ENCODE measurements at regions not wholly inside any gene's neighbourhood (a gene's known extent, or its start where the extent isn't known, plus 50 kb on each side); places are given as distances from the start of the nearest gene placed in this dataset.
A peak's percentile ranks its signal among the peaks of the same experiment; 100 is the strongest.
"Not testable (repeated sequence)": the region's sequence is repeated elsewhere in the genome, so short reads cannot be mapped to it uniquely, and the experiment has no call there.

DNA sequence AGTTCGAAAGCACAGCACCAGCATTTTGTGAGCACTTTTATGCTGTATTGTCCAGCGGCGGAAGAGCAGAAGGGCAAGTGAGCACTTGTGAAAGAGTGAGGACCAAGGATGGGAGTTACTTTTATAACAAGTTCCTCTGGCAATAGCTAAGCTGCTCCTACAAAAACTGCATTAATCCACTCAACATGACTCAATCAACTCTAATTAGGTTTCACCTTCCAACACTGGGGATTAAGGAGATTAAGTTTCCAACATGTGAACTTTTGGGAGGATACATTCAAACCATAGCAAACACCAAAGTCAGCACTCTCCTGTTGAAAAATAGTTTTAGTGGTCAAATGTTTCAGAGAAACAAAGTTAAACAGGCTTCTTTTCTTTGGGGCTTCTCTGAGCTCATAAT lies 844.5 kb downstream of the REEP3 start:
- no peak for DNase-seq (ENCODE audit: low read depth in 3 of 3, low spot score in 2 of 3)

DNA sequence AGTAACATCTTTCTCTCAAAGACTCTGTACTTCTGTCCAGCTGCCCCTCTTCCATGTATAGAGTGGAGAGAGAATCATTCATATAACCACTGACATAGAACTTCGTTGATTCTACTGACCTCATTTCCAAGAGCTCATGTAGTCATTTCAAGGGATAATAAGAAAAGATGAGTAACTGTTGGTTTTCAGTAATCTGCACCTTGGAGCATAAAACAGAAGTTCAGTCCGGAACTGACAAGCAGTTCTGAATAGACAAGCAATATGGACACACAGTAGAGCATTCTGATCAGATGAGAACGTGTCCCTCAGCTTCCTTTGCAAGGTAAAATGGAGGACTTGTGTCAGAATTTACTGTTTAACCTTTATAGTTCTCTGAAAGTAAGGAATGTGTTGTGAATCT lies 847.1 kb downstream of the REEP3 start:
- DNase-seq (ENCODE audit: low read depth in 3 of 3, low spot score in 2 of 3) = no peak

DNA sequence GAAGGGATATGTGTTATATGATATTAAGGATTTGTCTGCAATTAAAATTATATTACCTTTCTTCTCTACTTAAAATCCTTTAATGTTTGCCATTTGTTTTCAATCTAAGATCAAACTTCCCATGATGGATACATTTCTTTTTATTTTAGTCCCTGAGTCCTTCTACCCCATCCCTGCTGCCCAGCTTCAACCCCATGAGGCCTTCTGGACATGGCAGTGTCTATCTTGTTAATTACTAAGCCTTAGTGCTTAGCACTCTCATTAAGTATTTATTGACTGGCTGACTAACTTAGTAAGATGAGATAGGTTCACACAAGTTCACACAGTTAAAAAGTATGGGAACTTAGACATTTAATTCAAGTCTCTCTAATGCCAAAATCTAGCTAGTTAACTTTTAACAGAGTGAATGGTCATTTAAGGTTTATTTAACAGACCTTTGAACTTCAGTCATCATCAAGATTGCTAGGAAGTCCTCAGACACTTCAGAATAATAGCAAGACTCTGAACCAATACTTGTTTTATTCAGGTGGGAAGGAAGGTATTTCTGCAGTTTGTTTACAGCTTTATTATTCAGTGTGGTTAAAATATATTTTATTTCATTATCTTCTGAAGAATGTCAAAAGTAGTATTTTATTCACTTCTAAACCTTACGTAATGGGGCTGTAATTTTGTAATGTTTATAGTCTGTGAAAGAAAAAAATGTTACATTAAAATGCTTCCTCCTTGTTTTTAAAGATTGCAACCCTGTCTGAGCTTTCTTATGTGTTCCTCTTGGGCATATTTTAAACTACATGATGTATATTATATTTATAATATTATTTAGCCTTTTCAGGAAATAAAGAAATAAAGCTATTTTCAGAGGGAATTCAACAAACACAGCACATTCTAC lies 848.9 kb downstream of the REEP3 start:
- peak in 1 of 3 donors; percentile 8 for DNase-seq (ENCODE audit: low read depth in 3 of 3, low spot score in 2 of 3)

DNA sequence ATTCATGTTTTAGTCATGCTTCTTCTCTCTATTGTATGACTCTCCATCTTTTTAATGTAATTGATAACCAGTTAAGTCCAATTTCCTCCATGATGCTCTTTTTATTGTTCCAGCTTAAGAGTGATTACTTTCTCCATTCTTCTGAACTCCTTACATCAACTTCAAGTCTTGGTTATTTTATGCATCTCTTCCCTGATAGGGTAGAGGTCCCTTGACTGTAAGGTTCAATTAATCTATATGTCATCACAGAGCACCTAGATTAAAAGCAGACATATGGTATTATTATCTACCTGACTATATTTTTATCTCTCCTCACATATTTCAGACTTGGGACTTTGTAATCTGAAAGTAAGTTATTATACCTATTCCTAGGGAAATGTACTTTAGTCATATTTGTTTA lies 853.1 kb downstream of the REEP3 start:
- no peak for DNase-seq (ENCODE audit: low read depth in 3 of 3, low spot score in 2 of 3)

DNA sequence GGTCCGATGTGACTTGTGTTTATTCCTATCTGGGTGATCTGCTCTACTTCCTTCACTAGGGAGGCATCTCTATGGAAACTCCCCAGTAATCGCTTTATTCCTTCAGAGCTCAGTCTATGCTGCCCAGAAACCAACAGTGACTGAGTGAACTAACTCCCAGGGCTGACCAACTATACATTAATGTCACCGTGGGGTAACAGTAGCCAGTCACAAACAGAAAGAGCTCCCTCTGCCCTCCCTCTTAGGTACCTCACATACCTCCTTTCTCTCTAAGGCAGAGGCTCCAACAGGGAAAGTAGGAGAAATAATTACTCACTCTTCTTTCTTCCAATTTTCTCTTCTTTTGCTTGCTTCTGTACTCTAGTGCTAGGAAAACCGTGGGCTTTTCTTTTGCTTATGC lies 855.0 kb downstream of the REEP3 start:
- no peak for DNase-seq (ENCODE audit: low read depth in 3 of 3, low spot score in 2 of 3)

DNA sequence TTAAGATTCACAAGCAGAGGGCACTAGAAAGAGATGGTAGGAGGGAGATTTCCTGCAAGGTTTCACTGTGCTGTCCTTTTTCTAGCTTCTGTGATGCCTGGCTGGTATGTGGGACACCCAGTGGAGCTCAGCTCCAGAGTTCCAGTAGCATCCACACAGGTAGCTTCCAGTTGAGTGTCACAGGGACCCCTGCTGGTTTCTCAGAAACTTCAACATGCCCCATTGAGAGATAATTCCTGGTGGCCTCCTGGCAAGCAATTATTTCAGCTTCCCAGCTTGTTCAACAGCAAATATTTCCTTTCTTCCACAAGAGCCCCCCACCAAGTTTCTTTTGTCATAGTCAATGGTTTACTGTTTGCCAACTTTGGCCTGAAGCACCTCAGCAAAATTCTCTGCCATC lies 858.7 kb downstream of the REEP3 start:
- DNase-seq (ENCODE audit: low read depth in 3 of 3, low spot score in 2 of 3) = no peak

DNA sequence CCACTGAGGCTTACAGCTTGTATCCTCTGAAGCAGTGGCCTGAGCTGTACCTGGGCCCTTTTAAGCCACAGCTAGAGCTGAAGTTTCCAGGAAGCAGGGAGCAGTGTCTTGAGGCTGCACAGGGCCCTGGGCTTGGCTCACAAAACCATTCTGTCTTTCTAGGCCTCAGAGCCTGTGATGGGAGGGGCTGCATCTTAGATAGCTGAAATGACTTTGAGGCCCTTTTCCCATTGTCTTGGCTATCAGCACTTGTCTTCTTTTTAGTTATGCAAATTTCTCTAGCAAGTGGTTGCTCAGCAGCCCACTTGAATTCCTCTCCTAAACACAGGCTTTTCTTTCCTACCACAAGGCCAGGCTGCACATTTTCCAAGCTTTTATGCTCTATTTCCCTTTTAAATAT lies 864.2 kb downstream of the REEP3 start:
- DNase-seq (ENCODE audit: low read depth in 3 of 3, low spot score in 2 of 3) = no peak

DNA sequence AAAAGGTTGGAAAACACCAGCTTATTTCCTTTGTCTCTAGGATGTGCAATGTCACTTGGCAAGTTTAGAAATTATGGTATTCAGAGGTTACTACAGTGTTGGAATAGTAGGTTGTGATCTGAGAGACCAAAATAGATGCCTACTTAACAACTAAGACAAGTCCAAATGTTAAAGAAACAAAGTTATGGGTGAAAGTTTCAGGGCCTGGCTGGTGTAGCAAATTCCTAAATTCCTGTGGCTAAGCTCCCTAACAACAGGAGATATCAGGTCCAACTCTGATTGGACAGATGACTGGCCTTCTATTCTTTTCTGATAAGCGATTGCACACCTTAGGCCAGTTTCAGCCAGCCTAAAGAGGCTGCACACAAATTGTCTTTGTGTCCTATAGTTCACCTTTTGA lies 873.5 kb downstream of the REEP3 start:
- DNase-seq (ENCODE audit: low read depth in 3 of 3, low spot score in 2 of 3) = no peak

DNA sequence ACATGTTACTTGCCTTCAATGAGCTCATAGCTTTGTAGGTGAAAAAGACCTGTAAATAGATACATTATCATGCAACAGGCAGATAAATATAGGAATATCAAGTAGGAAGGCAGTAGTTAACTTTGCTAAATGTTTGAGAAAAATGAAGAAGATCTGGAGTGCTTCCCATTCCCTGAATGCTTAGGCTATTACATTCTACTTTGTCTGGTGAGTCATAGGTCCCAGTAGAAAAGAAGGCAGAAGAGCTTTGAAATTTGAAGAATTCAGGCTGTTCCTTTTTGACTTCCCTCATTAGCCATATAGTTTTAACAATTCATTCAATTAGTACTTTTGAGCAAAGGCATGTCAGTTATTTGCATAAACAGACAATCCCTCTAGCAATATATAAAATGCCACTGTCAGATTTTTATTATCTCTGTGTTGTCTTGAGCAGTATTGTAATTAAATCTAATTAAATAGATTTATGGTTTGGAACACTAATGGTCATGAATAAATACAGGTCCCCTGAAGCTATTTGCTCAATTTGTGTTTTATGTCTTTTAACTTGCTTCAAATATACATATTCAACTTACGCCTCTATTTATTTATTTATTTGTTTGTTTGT lies 875.0 kb downstream of the REEP3 start:
- peak in 1 of 3 donors; percentile 3 for DNase-seq (ENCODE audit: low read depth in 3 of 3, low spot score in 2 of 3)

DNA sequence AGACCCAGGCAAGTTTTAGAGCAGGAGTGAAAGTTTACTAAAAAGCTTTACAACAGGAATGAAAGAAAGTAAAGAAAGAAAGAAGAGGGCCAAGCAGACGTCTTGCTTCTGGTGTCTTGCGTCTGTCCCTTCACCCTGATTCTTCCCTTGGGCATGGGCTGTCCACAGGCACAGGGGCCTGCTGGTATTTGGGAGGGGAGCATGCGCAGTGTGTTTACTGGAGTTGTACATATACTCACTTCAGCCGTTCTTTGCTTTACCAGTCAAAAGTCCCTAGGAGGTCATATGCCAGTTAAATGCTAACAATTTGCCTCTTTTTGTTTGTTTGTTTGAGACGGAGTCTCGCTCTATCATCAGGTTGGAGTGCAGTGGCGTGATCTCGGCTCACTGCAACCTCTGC lies 875.9 kb downstream of the REEP3 start:
- no peak for DNase-seq (ENCODE audit: low read depth in 3 of 3, low spot score in 2 of 3)

DNA sequence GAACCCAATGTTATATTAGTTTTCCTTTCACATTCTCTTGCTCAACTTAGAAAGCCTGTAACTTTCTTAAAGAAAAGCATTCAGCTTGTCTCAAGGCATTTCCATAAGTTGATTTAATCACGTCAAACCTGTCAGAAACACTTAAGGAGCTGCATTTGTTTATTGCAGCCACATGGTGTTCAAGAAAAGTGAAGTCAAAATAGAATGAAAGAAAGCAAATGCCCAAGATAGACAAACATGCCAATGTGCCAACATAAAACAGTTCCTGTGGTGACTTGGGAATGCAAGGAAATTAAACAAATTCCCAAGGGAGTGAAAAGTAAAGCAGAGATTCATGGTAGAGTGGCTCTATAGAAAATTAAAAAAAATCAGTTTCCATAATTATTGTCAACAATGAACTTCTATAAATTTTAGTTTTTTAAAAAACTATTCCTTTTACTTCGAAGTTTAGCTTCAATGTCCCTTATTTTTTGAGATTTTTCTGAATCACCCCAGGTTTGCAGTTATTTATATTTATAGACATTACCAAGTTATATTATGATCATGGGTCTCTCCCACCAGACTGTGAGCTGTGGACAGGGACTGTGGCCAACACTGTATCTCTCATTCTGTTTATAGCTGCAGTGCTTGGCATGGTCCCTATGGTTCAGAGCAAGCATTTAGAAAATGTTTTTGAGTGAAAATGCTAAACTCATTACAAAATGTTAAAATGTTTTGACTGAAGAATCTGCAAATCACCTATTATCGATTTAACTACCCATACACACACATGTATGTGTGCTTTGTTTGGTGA lies 887.4 kb downstream of the REEP3 start:
- no peak for DNase-seq (ENCODE audit: low read depth in 3 of 3, low spot score in 2 of 3)

DNA sequence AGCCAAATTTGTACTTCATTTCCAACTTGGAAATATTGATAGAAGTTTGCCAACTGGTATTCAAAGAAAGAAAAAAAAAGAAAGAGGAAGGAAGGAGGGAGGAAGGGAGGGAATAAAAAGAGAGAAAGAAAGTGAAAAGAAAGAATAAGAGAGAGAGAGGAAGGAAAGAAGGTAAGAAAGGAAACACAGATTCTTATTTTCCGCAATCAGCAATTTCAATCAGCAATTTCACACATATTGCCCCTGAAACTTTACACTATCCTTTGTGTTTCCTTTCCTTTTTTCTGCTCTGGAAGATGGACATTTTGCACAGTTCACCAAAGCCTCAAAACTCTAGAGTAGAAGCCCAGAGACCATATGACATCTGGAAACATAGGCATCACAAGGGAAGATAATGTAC lies 888.1 kb downstream of the REEP3 start:
- no peak for DNase-seq (ENCODE audit: low read depth in 3 of 3, low spot score in 2 of 3)

DNA sequence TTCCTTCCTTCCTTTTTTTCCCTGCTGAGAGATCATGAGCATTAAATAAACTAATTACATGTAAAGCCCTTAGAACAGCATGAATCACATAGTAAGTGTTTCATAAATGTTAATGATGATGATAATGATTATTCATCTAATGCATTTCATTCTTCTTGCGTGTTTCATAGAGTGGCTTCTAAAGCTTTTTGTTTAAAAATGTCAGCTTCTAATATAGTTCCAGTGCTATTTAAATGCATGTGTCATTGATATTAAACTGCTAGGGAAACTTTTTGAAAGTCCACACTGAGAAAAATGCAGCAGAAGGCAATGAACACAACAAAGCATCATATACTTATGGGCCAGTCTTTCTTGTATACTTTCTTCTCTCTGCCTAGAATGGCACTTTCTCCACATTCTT lies 894.8 kb downstream of the REEP3 start:
- DNase-seq (ENCODE audit: low read depth in 3 of 3, low spot score in 2 of 3) = no peak

DNA sequence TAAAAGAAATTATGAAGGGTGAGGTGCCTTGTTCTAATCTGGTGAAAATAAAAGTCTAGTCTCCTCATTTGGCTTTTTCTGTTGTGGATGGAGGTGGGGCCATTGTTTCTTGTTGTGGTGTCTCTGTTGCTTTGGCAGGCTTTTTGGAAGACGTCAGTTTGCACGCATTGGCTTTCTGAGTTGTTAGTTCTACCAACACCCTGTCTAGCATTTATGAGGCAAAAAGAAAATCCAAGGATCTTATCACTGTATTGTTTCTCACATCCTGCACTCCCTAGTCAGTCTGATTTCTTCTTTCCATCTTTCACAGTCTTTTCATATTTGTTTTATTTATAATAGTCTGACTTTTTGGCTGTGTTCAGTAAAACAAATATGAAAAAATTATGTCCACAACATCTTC lies 898.3 kb downstream of the REEP3 start:
- no peak for DNase-seq (ENCODE audit: low read depth in 3 of 3, low spot score in 2 of 3)

DNA sequence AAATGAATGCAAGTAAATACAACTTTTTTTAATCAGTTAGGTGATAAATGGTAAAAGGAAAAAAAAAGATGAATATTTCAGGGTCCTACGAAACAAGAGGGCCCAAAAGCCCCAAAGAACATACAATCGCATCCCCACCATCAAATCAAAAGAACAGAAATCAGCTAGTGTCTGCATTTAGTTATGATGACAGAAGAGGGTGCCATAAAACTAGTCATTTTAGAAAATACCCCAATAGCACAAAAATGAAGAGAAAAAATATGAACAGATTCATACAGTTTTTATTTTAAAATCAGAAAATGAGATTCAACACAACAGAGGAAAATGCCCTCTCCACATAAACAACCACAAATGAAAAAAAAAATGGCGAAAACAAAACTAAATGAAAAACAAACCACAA lies 905.5 kb downstream of the REEP3 start:
- DNase-seq (ENCODE audit: low read depth in 3 of 3, low spot score in 2 of 3) = no peak

DNA sequence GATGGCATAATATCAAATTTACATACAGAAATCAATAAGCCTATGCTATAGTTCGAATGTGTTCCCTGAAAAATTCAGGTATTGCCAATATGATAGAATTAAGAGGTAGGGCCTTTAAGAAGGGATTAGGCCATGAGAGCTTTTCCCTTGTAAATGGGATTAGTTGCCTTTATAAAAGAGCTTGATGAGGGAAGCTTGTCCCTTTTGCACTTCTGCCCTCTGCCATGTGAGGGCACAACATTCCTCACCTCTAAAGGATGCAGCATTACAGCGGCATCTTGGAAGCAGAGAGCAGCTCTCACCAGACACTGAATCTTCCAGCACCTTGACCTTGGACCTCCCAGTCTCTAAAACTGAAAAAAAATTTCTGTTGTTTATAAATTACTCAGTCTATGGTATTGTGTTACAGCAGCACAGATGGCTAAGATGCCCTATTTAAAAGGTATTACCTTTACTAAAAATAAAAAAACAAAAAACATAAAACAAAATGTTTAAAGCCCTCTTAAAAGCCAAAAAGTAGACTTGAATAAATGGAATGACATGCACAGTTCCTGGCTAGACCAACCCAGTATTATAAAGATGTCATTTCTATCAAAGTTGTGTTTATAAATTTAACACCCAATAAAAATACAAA lies 909.6 kb downstream of the REEP3 start:
- peak in 1 of 3 donors; percentile 3 for DNase-seq (ENCODE audit: low read depth in 3 of 3, low spot score in 2 of 3)

DNA sequence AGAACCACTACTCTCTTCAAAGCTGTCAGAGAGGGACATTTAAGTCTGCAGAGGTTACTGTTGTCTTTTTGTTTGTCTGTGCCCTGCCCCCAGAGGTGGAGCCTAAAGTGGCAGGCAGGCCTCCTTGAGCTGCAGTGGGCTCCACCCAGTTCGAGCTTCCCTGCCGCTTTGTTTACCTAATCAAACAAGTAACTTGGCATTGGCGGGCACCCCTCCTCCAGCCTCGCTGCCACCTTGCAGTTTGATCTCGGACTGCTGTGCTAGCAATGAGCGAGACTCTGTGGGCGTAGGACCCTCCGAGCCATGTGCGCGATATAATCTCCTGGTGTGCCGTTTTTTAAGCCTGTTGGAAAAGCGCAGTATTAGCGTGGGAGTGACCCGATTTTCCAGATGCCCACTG lies 920.7 kb downstream of the REEP3 start:
- not testable (repeated sequence) for DNase-seq (ENCODE audit: low read depth in 3 of 3, low spot score in 2 of 3)

DNA sequence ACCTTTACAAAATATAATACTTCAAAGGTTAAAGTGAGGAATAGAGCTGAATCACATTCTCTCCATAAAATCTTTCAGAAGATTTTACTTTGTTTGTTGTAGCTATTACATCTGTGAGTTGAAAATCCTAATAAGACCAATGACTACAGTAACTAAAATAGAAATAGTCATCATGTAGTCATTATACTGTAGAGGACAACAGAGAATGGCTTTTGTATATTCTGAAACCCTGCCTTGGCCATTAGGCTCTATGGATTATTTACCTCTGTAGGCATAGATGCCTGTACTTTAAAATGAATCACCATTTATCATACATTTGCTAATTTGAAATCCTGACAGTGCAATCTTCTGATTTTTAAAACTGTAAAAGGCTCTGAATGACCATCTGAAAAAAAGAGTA lies 923.0 kb downstream of the REEP3 start:
- no peak for DNase-seq (ENCODE audit: low read depth in 3 of 3, low spot score in 2 of 3)

DNA sequence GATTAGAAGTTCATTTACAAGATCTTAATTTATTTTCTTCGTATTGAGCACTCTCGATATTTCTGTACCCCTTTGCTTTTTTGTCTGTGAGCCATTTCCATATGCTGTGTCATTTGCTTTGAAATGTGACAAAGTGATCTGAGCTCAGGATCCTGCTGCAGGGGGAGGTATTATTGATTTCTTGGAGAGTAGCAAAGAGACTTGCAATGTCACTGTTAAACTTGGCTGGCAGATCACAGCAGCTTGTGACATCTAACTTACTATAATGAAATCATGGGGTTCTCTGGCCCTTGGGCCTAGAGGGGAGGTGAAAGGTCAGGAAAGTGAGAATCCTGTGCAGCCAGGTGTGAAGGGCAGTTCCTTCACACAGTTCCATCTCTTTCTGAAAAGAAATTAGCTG lies 923.4 kb downstream of the REEP3 start:
- DNase-seq (ENCODE audit: low read depth in 3 of 3, low spot score in 2 of 3) = no peak

DNA sequence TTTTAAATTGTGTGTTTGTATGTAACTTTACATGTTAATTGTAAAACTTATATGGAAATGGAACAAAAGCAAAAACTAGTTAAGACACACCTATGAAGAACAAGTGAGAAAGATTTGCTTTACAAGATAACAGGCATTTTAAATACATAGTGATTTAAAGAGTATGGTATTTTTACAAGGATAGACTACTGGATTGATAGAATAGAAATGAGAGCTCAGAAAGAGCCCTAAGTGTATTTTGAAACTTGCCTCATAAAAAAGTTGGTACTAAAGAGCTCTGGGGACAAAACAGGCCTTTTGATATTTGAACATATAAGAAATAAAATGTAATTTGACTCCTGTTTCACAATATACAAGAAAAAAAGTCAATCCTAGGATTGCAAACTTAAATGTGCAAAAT lies 928.4 kb downstream of the REEP3 start:
- DNase-seq (ENCODE audit: low read depth in 3 of 3, low spot score in 2 of 3) = no peak

DNA sequence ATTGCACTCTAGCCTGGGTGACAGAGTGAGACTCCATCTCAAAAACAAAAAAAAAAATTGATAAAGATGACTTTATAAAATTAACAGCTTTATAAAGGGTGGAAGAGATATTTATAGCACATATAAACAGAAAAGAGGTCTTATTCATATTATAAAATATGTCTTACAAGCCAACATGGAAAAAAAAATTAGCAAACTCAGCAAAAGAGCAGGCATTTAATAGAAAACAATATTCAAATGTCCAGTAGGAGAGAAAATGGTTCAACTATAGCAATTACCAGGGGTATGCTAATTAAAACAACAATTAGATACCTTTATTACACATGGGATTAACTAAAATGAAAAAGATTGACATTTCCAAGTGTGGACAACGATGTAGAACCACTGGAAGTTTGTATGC lies 929.1 kb downstream of the REEP3 start:
- DNase-seq (ENCODE audit: low read depth in 3 of 3, low spot score in 2 of 3) = no peak

All from right renal cortex interstitium (tissue), 3 donors.